Astrocyte (in vitro differentiated cells and primary cell): ENCODE measurements at regions not wholly inside any gene's neighbourhood (a gene's known extent, or its start where the extent isn't known, plus 50 kb on each side); places are given as distances from the start of the nearest gene placed in this dataset.

Source experiments
- CTCF ChIP-seq: IDR thresholded peaks from 2 replicates; pipeline ENCODE4 v1.5.1; 2011; ENCODE audit warnings: low read depth, mild to moderate bottlenecking, inconsistent platforms, low read length, moderate library complexity; ENCODE audit not compliant: insufficient read depth
- EZH2 ChIP-seq: IDR thresholded peaks from 2 replicates; pipeline ENCODE4 v1.6.1; 2012; ENCODE audit warnings: mild to moderate bottlenecking, low read length, inconsistent platforms; ENCODE audit not compliant: insufficient read depth

DNA sequence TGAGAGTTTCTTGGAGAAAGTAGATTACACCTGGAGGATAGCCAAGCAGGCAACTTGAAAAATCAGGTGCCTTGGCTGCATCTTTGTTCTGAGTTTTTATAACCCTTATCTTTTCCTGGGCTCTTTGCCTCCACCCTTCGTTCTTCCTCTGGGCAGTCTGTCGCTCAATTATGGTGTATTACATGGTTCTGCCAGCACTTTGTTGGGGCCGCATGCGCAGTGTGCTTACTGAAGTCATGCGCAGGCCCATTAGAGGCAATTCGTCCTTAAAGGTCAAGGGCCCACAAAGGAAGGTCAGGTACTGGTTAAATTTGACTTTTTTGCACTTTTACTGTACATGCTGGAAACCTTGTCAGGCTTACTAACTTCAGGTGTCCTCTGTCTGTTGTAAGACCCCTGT, 761.9 kb upstream of the SLITRK5 start:
- TF ChIP-seq CTCF (no peak), EZH2 (no peak)
